ENCODE measurements at regions not wholly inside any gene's neighbourhood (a gene's known extent, or its start where the extent isn't known, plus 50 kb on each side); places are given as distances from the start of the nearest gene placed in this dataset.

DNA sequence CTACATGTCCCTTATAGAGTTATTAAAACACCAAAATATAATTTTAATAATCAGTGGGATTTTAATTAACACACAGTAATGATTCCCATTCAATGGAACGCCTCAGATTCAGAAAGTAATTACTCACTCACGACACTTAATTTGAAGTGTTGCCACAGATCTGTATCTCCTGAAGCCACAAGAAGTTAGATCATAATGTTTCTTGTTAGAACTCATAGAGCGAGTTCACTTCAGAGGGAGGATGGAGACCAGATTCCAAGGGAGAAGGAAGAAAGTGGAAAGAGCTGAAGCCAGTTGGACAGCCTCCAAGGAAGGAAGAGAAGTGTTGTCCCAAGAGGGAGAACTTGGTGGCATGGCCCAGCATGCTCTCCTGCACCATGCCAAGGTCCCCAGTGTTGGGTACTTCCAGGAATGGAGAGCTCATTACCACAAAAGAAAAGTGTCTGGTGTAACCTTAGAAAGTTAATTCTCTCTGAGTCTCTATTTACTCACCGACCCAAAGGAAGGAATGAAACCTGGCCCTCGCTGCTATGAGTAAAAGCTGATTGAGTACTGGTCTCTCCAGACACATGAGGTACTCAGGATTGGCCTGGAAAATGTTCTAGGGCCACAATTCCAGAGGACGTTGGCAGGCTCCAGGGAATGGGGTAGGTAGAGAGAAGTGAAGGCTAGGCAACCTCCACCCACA is 305.4 kb downstream of the BCL11B start:
- no peak for TF ChIP-seq POLR2A (IDR thresholded peaks at IDR 0.05)
- no peak for TF ChIP-seq CTCF (IDR thresholded peaks at IDR 0.05)
